Activated naive CD4-positive, alpha-beta T cell treated with anti-CD3 and anti-CD28 coated beads for 36 hours (primary cell): ENCODE measurements at regions not wholly inside any gene's neighbourhood (a gene's known extent, or its start where the extent isn't known, plus 50 kb on each side); places are given as distances from the start of the nearest gene placed in this dataset.

Experiments
- CTCF ChIA-PET: fragments of 350-600 bp; sonication (Branson Sonifier 250); formaldehyde crosslinking; loops from one replicate; lab custom pipeline; 2021; ENCODE audit warnings: antibody characterized with exemption; lab: Charles Lee
- DNase-seq: peaks from one replicate; pipeline ENCODE4 v3.0.0-alpha.2; 2020
- H3K27ac Mint-ChIP-seq: one replicate; pipeline ENCODE4 v1.8.0; 2021; ENCODE audit warnings: mild to moderate bottlenecking, mixed read lengths
- H3K27me3 Mint-ChIP-seq: one replicate; pipeline ENCODE4 v1.8.0; 2021; ENCODE audit warnings: low read depth, mixed read lengths
- H3K36me3 Mint-ChIP-seq: one replicate; pipeline ENCODE4 v1.8.0; 2021; ENCODE audit warnings: low read depth, mixed read lengths
- H3K4me1 Mint-ChIP-seq: one replicate; pipeline ENCODE4 v1.8.0; 2021; ENCODE audit warnings: low read depth, mixed read lengths
- H3K4me3 Mint-ChIP-seq: one replicate; pipeline ENCODE4 v1.8.0; 2021; ENCODE audit warnings: mild to moderate bottlenecking, moderate library complexity, mixed read lengths
- H3K9me3 Mint-ChIP-seq: one replicate; pipeline ENCODE4 v1.8.0; 2021; ENCODE audit warnings: mixed read lengths
- intact Hi-C: fragments of 100-400 bp; cut with micrococcal nuclease; formaldehyde crosslinking; loops from one replicate; pipeline ENCODE4 v1.15.1; 2023

DNA sequence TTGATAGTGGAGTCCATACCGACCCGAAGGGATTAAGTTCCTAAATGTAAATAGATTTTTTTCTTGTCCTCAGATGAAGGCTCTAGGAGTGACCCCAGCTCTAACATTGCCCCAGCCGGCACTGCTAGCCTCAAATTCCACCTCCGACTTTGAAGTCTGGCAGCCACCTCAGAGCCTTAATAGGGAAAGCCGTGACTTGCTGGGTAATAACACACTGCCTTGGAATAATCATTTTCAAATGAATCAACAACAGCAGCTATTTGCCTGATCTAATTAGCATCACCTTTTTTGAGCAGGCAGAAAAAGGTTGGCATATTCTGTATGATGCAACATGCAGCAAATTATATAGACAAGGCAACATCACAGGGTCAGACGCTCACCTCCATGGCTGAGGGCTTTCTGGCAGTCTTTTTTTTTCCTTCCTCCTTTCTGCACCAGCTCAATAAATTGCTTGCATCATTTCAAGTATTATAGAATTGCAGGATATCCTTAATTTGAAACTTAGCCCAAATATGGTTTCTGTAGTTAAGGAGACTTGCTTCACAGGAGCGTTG, 276.5 kb upstream of the ATP5MC3 start:
- intact Hi-C loops, result no loop called here
- DNase-seq, result no peak
- Mint-ChIP-seq H3K4me1 (no peaks in the 10 kb centered on the region), H3K4me3 (no peak overlapping the region), H3K9me3 (peaks cover 5% of the 10 kb centered on the region), H3K27ac (no peak overlapping the region), H3K27me3 (peaks cover 4% of the 10 kb centered on the region), H3K36me3 (no peaks in the 10 kb centered on the region)
- CTCF ChIA-PET, result no interaction called here

DNA sequence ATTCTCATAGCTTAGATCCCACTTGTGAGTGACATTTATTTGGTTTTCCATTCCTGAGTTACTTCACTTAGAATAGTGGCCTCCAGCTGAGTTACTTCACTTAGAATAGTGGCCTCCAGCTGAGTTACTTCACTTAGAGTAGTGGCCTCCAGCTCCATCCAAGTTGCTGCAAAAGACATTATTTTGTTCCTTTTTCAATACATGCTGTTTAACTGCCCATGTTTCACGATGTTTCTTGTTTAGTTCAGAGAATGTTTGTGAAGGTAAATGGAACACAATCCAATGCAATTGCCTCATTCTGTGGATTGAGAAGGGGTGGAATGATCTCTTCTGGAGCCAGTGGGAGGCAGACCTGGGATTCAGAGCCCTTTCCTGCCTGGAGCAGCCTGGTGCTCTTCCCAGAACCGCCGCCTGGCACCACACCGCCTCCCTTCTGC, 273.5 kb upstream of the ATP5MC3 start:
- CTCF ChIA-PET, result interaction anchor here (0.5 kb wide), 1 partner anchor 672 kb away, joined by 3 read pairs; no protein-coding TSS in a partner anchor
- peaks cover 4% of the 10 kb centered on the region for H3K27me3 Mint-ChIP-seq
- intact Hi-C loops, result no loop called here
- DNase-seq, result no peak
- H3K4me3 Mint-ChIP-seq, result no peak overlapping the region
- H3K36me3 Mint-ChIP-seq, result no peaks in the 10 kb centered on the region
- peaks cover 4% of the 10 kb centered on the region for H3K9me3 Mint-ChIP-seq
- no peaks in the 10 kb centered on the region for H3K4me1 Mint-ChIP-seq
- no peak overlapping the region for H3K27ac Mint-ChIP-seq

DNA sequence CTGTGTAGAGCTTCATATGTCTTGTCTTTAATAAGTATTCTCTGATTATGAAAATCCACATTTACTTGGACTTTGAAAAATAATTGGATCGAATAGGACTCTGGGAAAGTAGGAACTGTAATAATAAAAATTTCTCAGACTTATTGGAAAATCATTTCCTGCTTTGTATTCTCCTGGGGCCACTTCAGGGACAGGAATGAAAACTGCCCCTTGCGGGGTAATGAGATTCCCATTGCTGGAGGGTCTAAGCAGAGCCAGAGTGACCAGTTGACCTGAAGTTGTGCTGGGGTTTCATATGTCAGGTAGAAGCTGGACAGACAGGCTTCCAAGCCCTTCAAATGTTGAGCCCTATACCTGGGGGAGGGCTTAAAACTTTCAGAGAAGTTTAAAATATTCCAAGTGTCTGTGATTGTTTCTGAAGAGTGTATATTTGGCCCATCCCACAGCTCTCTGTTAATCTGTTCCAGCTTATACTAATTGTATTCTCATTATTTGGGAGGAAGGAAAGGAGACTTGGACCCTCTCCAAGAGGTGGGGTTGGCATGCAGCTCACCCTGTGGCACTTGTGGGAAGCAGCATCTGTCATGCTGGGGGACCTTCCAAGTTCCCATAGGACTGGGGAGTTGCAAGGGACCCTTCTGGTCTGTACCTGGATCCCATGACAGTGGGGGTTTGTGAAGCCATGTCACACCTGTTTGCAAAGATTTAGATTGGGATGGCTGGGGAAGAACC, 268.7 kb upstream of the ATP5MC3 start:
- H3K4me1 Mint-ChIP-seq, result no peaks in the 10 kb centered on the region
- no peaks in the 10 kb centered on the region for H3K9me3 Mint-ChIP-seq
- no peak overlapping the region for H3K27ac Mint-ChIP-seq
- DNase-seq, result no peak
- intact Hi-C loops, result no loop called here
- no peak overlapping the region for H3K4me3 Mint-ChIP-seq
- peaks cover 9% of the 10 kb centered on the region for H3K27me3 Mint-ChIP-seq
- no peaks in the 10 kb centered on the region for H3K36me3 Mint-ChIP-seq
- CTCF ChIA-PET, result interaction anchor here (0.7 to 1.2 kb wide), 2 partner anchors 14 to 240 kb away, joined by 3 read pairs; no protein-coding TSS in a partner anchor

DNA sequence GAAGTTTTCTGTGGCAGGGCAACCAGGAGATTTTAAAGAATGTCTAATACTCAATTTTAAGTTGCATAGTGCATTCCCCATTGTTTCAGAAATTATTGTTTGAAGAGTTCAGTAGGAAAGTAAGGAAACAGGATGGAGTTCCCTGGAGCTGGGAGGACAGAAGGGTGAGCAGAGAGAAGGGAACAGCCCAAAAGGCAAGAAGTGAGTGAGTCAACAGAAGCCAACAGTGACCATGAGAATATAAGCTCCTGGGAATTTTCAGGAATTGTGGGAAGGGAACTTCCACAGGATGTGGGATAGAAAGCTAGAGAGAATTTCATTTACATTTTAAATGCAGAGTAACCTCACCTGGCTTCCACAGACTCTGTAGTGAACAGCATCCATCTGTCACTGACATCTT, 268.1 kb upstream of the ATP5MC3 start:
- CTCF ChIA-PET, result interaction anchor here (0.7 kb wide), 1 partner anchor 240 kb away, joined by 3 read pairs; no protein-coding TSS in a partner anchor
- Mint-ChIP-seq H3K36me3 (no peaks in the 10 kb centered on the region), H3K9me3 (no peaks in the 10 kb centered on the region), H3K27me3 (peaks cover 9% of the 10 kb centered on the region), H3K4me1 (no peaks in the 10 kb centered on the region), H3K27ac (no peak overlapping the region), H3K4me3 (no peak overlapping the region)
- intact Hi-C loops, result no loop called here
- no peak for DNase-seq

DNA sequence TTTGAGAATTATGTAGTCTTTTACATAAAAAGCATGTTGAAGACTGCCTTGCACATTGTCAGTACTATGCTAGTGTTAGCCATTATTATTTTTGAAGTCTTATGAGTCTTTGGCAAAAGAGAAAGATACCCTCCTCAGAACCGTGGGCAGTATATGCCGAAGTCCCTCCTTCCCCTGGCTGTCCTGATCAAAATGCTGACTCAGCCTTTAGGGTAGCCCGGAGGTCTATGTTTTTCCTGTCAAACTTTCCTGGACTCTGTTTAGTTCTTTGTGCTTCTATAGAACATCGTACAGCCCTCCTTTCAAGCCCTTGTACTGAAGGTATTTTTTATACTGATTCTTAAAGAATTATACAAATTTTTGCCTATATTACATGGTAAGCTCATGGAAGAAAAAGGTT, 264.7 kb upstream of the ATP5MC3 start:
- H3K27me3 Mint-ChIP-seq, result peaks cover 9% of the 10 kb centered on the region
- CTCF ChIA-PET, result no interaction called here
- H3K9me3 Mint-ChIP-seq, result no peaks in the 10 kb centered on the region

DNA sequence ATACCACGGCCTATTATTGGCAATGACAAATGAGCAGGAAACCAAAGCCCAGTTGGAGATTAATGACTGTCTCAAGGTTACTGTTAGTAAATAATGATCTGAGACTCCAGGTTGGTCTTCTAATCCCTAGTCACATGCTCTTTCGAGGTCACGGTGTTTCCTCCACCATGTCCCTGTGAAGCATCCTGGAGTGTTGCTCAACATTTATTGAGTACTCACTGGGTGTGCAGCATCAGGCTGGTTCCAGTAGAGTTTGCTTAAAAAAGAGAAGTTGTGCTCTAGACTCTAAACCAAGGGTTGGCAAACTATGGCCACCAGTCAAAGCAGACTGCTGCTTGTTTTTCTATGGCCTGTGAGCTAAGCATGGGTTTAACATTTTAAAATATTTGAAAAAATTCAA, 263.8 kb upstream of the ATP5MC3 start:
- Mint-ChIP-seq H3K4me3 (no peak overlapping the region), H3K27ac (no peak overlapping the region), H3K4me1 (no peaks in the 10 kb centered on the region), H3K9me3 (no peaks in the 10 kb centered on the region), H3K27me3 (peaks cover 9% of the 10 kb centered on the region), H3K36me3 (no peaks in the 10 kb centered on the region)
- DNase-seq, result no peak
- intact Hi-C loops, result no loop called here
- CTCF ChIA-PET, result no interaction called here

More for the DNA sequence above, 264.7 kb upstream of the ATP5MC3 start:
- Mint-ChIP-seq H3K4me3 (no peak overlapping the region), H3K4me1 (no peaks in the 10 kb centered on the region), H3K36me3 (no peaks in the 10 kb centered on the region), H3K27ac (no peak overlapping the region)
- intact Hi-C loops, result no loop called here
- DNase-seq, result no peak

DNA sequence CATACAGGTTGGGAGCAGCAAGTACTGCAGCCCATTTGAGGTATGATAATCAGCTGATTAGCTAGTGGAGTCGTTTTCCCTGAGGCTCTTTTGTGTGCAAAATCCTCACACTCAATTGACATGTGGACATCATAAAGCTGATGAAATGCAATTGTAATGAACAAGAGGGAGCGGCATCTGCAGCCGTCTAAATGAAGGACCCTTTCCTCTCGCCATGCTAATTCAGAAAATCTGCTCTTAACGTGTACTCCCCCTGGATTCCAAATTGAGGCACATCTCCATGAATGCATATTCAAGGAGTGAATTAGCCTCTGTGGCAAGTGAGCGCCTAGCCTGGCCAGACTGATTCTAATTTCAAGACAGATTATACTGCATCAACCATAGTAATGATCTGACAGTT, 260.9 kb upstream of the ATP5MC3 start:
- DNase-seq, result no peak
- CTCF ChIA-PET, result no interaction called here
- intact Hi-C loops, result no loop called here
- peaks cover 2% of the 10 kb centered on the region for H3K27me3 Mint-ChIP-seq
- no peaks in the 10 kb centered on the region for H3K36me3 Mint-ChIP-seq
- no peaks in the 10 kb centered on the region for H3K4me1 Mint-ChIP-seq
- H3K9me3 Mint-ChIP-seq, result no peaks in the 10 kb centered on the region
- H3K4me3 Mint-ChIP-seq, result no peak overlapping the region
- no peak overlapping the region for H3K27ac Mint-ChIP-seq

DNA sequence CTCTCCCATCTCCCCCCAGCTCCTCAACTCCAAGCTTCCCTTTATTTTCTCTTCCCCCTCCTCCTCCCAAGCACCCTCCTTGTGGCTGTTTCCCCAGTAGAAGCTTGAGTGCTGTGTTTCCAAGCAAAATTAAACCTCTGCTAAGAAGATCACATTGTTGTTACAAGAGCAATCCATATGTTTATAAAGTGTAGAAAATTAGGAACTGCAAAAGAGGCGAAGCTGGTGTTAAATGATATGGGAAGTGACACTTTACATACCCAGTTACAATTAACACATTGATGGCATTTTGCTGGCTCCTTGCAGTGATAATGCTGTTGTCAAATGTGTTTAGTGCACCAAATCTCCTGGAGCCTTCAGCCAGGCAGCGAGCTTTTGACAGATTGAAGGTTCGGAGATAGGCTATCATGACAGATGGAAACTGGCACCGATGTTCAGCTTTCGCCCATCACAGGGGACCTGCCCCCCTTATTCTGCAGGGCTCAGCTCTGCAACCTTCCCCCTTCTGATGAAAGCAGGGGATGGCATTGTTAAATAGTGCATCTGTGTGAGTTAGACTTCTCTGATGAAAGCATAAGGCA, 259.8 kb upstream of the ATP5MC3 start:
- intact Hi-C loops, result no loop called here
- Mint-ChIP-seq H3K9me3 (no peaks in the 10 kb centered on the region), H3K4me3 (no peak overlapping the region), H3K27ac (no peak overlapping the region), H3K36me3 (no peaks in the 10 kb centered on the region), H3K4me1 (no peaks in the 10 kb centered on the region), H3K27me3 (no peaks in the 10 kb centered on the region)
- CTCF ChIA-PET, result no interaction called here
- no peak for DNase-seq

DNA sequence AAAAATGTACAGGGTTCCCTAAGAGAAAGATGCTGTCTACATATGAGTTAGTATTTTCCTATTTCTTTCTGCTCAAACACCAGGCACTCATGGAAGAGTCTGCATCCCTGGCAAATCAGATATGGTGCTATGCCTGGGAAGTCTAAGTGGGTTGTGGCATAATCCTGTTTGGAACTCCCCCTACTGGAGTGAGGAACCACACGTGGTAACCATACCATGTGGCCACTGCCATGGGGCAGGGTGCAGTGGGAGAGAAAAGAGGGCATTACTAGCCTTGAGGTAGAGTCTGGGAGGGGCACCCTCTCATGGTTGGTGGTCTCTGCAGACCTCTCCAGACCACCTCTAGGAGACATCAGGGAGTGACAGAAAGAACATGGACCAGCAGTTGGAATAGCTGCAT, 257.9 kb upstream of the ATP5MC3 start:
- no peaks in the 10 kb centered on the region for H3K9me3 Mint-ChIP-seq
- CTCF ChIA-PET, result no interaction called here
- H3K4me1 Mint-ChIP-seq, result no peaks in the 10 kb centered on the region
- intact Hi-C loops, result no loop called here
- no peaks in the 10 kb centered on the region for H3K36me3 Mint-ChIP-seq
- no peak for DNase-seq
- H3K27me3 Mint-ChIP-seq, result no peaks in the 10 kb centered on the region
- H3K27ac Mint-ChIP-seq, result no peak overlapping the region
- H3K4me3 Mint-ChIP-seq, result no peak overlapping the region

DNA sequence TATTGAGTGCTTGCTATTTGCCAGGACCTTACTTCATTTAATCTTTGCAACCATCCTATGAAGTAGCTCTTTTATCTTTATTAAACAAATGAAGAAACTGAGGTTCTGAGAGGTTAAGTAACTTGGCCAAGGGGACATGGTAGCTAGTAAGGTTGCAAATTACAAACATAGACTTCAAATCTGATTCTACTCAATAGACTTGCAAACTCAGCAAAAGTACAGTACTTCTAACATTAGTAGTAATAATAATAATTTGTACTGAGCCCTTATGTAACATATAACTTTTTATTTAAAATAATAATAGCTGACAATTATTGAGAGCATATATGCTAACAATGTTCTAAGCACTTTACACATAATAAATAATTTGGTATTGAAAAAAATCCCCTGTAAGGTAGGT, 255.7 kb upstream of the ATP5MC3 start:
- no peak for DNase-seq
- no peak overlapping the region for H3K27ac Mint-ChIP-seq
- H3K4me3 Mint-ChIP-seq, result no peak overlapping the region
- no peaks in the 10 kb centered on the region for H3K4me1 Mint-ChIP-seq
- no peaks in the 10 kb centered on the region for H3K27me3 Mint-ChIP-seq
- no peaks in the 10 kb centered on the region for H3K36me3 Mint-ChIP-seq
- H3K9me3 Mint-ChIP-seq, result no peaks in the 10 kb centered on the region
- intact Hi-C loops, result no loop called here
- CTCF ChIA-PET, result interaction anchor here (1.4 kb wide), 1 partner anchor 14 kb away, joined by 3 read pairs; no protein-coding TSS in a partner anchor

DNA sequence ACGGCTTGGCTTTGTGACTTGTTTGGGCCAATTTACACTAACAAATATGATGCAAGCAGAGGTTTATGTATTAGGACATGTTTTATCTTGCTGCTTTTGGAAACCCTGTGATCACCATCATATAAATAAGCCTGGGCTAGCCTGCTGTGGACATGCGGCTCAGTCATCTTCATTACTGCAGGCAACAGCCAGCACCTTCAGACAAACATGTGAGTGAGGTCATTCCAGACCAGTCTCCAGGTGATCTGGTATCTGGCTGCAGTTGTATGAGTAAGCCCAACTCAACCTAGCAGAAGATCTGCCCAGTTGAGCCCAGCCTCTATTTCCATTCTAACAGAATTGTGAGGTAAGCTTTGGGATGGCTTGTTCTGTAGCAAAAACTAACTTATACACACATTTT, 254.6 kb upstream of the ATP5MC3 start:
- H3K27me3 Mint-ChIP-seq, result no peaks in the 10 kb centered on the region
- H3K4me3 Mint-ChIP-seq, result no peak overlapping the region
- DNase-seq, result no peak
- CTCF ChIA-PET, result interaction anchor here (1.4 kb wide), 1 partner anchor 15 kb away, joined by 3 read pairs; no protein-coding TSS in a partner anchor
- no peaks in the 10 kb centered on the region for H3K4me1 Mint-ChIP-seq
- H3K36me3 Mint-ChIP-seq, result no peaks in the 10 kb centered on the region
- intact Hi-C loops, result no loop called here
- no peaks in the 10 kb centered on the region for H3K9me3 Mint-ChIP-seq
- H3K27ac Mint-ChIP-seq, result no peak overlapping the region

DNA sequence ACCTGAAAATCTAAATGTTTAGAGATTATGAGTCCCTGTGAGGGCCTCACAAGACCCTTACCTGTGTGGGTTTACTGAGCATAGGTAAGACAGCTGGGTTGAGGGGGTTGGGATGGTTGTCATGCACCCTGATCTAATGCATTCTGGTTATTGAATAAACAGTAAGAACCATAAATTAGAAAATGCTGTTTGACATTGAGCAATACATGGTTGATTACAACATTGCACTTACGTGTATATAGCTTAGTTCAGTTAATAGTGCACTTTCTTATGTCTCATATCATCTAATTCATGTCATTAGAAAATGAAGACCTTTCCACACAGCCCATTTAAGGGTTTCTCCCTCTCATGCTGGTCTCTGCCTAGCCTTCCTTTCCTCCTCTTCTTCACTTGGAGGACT, 253.5 kb upstream of the ATP5MC3 start:
- H3K27me3 Mint-ChIP-seq, result no peaks in the 10 kb centered on the region
- H3K9me3 Mint-ChIP-seq, result no peaks in the 10 kb centered on the region
- CTCF ChIA-PET, result no interaction called here
- H3K27ac Mint-ChIP-seq, result no peak overlapping the region
- no peak overlapping the region for H3K4me3 Mint-ChIP-seq
- H3K4me1 Mint-ChIP-seq, result no peaks in the 10 kb centered on the region
- intact Hi-C loops, result no loop called here
- H3K36me3 Mint-ChIP-seq, result no peaks in the 10 kb centered on the region
- DNase-seq, result no peak

DNA sequence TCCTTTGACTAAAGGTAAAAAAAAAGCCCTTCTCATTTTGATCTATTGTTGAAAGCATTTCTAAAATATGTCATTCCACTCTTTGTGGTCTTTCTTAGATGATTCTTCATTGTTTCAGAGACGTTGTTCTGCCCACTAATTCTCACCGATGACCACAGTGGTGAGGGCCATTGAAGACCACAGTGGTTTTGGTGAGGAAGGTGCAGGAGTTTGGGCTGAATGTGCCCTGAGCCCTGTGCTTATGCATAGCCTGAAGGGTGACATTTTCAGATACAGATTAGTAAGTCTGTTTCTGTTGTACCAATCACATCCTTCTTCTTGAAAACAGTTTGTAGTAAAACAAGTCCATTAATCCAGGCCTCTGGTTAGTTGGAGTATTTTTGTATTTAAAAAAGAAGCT, 251.3 kb upstream of the ATP5MC3 start:
- CTCF ChIA-PET, result no interaction called here
- Mint-ChIP-seq H3K36me3 (no peaks in the 10 kb centered on the region), H3K9me3 (peaks cover 4% of the 10 kb centered on the region), H3K27me3 (no peaks in the 10 kb centered on the region), H3K4me1 (no peaks in the 10 kb centered on the region), H3K4me3 (no peak overlapping the region), H3K27ac (no peak overlapping the region)
- intact Hi-C loops, result no loop called here
- no peak for DNase-seq
